ENCODE measurements at regions not wholly inside any gene's neighbourhood (a gene's known extent, or its start where the extent isn't known, plus 50 kb on each side); places are given as distances from the start of the nearest gene placed in this dataset.

DNA sequence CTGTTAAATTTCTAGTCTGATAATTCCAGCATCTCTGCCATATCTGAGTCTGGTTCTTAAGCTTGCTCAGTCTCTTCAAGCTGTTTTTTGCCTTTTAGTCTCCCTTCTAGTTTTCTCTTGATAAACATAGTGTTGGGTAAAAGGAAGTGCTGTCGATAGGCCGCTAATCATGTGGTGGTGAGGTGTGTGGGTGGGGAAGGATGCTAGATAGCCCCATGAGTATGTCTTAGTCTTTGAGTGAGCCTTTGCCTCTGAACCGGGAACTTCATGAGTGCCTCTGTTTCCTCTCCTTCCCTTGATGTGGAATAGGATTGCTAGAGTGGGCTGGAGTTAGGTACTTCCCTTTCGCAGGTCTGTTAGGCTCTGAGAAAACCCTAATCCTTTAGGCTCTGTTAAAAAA is 441.8 kb downstream of the INHBA start:
- Histone ChIP-seq H2BK12ac (ENCODE audit: insufficient read length, low read depth, low read length) (no peak overlapping the region), H4K8ac (replicated peaks; ENCODE audit: insufficient read length, low read depth, low read length) (no peak overlapping the region), H3K14ac (ENCODE audit: insufficient read depth, low read length) (no peak overlapping the region), H4K5ac (ENCODE audit: insufficient read length, low read depth, low read length) (no peak overlapping the region), H2BK5ac (ENCODE audit: insufficient read length, low read length) (no peak overlapping the region), H3K23ac (ENCODE audit: insufficient read length, low read depth, low read length) (no peak overlapping the region), H4K20me1 (ENCODE audit: control insufficient read depth, insufficient read depth, insufficient read length) (no peaks in the 10 kb centered on the region), H3K4me1 (ENCODE audit: insufficient read depth, low read length) (no peaks in the 10 kb centered on the region; the same call in 1 of the 2 replicates), H3K4me2 (ENCODE audit: insufficient read depth, insufficient read length, low read length) (no peak overlapping the region), H3K56ac (ENCODE audit: insufficient read length, low read depth, low read length) (no peak overlapping the region), H3T11ph (ENCODE audit: low read length) (no peak overlapping the region), H2AK5ac (ENCODE audit: insufficient read length, low read length) (no peak overlapping the region), H2BK120ac (ENCODE audit: low read depth, low read length, poor library complexity, severe bottlenecking) (no peak overlapping the region), H3K79me1 (ENCODE audit: insufficient read depth, low read depth, low read length, poor library complexity, severe bottlenecking) (no peaks in the 10 kb centered on the region), H3K18ac (ENCODE audit: insufficient read length, low read depth, low read length) (no peak overlapping the region), H2AFZ (ENCODE audit: low read length) (no peak overlapping the region), H4K91ac (ENCODE audit: insufficient read length, low read depth, low read length) (no peak overlapping the region), H3K27ac (ENCODE audit: insufficient read length, low read depth, low read length) (no peak overlapping the region), H3K23me2 (ENCODE audit: insufficient read length, low read depth, low read length, poor library complexity, severe bottlenecking) (no peaks in the 10 kb centered on the region), H2BK20ac (ENCODE audit: low read depth, low read length, poor library complexity, severe bottlenecking) (no peak overlapping the region), H3K4ac (ENCODE audit: low read depth, low read length) (no peak overlapping the region), H3K79me2 (ENCODE audit: insufficient read depth, low read length) (no peaks in the 10 kb centered on the region), H2BK15ac (ENCODE audit: low read depth, low read length) (no peak overlapping the region), H3K9ac (ENCODE audit: extremely low read depth, insufficient read length, low read length) (no peak overlapping the region), H3K27me3 (ENCODE audit: insufficient read depth, low read length) (no peaks in the 10 kb centered on the region), H3K9me3 (ENCODE audit: control insufficient read depth, low read depth, low read length) (no peaks in the 10 kb centered on the region)
- no CpG with 5 or more reads among the region's 4 CpGs for WGBS (ENCODE audit: extremely low coverage, insufficient read length, low lambda C conversion rate)
- no peak overlapping the region for H3K4me3 Mint-ChIP-seq
- TF ChIP-seq, protein P1, sequence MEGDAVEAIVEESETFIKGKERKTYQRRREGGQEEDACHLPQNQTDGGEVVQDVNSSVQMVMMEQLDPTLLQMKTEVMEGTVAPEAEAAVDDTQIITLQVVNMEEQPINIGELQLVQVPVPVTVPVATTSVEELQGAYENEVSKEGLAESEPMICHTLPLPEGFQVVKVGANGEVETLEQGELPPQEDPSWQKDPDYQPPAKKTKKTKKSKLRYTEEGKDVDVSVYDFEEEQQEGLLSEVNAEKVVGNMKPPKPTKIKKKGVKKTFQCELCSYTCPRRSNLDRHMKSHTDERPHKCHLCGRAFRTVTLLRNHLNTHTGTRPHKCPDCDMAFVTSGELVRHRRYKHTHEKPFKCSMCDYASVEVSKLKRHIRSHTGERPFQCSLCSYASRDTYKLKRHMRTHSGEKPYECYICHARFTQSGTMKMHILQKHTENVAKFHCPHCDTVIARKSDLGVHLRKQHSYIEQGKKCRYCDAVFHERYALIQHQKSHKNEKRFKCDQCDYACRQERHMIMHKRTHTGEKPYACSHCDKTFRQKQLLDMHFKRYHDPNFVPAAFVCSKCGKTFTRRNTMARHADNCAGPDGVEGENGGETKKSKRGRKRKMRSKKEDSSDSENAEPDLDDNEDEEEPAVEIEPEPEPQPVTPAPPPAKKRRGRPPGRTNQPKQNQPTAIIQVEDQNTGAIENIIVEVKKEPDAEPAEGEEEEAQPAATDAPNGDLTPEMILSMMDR (conservative IDR thresholded peaks at IDR 0.05), result no peak
- H3K27me3 Mint-ChIP-seq (ENCODE audit: low read depth), result no peaks in the 10 kb centered on the region
- no peak overlapping the region for H3K27ac Mint-ChIP-seq
- no peaks in the 10 kb centered on the region for H3K9me3 Mint-ChIP-seq
- no peaks in the 10 kb centered on the region; a peak in 1 of 7 replicates for H3K36me3 Mint-ChIP-seq (ENCODE audit: insufficient read depth in 1 of 3, low read depth in 3 of 3)
- DNase-seq, result no peak
- peaks cover 4 to 10% of the 10 kb centered on the region in 2 experiments for H3K4me1 Mint-ChIP-seq

Data from H9 (cell line).